GM19023 (cell line): ENCODE measurements at regions not wholly inside any gene's neighbourhood (a gene's known extent, or its start where the extent isn't known, plus 50 kb on each side); places are given as distances from the start of the nearest gene placed in this dataset.

Experiments used
- ATAC-seq: cut with Tn5 transposase; IDR thresholded peaks from one replicate; pipeline ENCODE4 v1.9.1; 2021; ENCODE audit warnings: mild to moderate bottlenecking, moderate library complexity; ENCODE audit not compliant: unreplicated experiment

DNA sequence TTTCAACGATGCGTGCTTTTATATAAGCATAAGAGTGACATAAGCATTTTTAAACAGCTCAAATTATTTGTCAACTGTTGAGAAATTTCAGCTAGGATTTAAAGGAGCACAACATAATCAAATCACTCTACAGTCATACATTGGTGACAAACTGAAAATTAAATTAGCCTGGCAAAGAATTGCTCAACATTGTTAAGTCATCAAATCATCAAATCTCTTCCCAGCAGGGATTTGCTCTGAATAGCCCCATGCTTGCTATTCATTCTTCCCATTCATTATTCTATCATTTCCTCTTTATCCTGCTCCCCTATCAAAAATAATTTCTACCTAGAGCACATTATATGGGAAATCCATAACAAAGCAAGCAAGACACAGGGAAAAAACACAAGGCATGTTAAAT lies 198.7 kb upstream of the LUZP2 start:
- ATAC-seq = no peak

DNA sequence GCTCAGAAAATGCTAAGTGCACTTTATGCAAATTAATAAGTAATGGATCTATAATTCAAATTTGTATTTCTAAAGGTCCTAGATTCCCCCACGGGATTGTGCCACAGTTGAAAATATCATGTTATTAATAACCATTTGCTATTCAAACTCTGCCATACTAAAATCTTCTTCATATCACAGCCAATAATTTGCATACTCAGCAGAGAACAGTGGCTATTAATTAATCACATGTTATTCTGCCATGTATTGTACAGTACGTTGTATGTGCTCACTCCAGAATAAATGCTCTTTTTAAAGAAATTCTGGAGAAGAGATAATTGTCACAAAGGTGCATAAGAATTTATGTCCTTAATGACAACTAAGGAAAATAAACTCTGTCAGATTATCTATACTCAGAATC lies 184.9 kb upstream of the LUZP2 start:
- no peak for ATAC-seq

DNA sequence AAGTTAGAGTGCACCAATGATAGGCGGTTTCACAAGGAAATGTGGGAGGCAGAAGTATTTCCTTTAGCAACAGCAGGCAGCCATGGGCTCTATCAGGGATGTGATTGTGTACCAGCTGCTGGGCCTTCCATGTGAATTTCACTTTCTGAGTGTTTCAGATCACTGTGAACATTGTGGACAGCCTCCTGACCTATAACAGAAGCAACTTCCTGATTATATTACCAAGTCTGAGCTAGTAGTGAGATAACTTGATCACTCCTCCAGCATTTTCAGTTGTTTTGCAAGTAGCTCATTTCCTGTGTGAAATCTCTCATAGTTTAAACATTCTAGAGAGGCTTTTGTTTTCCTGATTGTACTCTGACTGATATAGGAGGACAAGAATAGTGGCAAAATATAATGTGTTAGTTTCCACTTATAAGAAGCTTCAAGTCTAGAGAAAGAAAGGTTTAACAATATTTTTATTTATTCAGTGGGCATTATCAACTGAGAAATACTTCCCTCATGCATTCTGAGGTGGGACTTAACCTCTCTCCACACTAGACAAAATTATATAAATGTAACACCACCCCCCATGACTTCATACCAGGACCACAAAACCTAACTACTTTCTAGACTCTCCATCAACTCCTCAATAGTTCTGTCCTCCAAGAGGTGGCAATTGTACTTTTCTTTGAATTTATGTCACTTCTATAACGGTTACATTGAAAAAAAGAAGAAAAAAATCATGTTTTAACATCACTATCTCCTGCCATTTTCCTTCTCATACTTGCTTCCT lies 184.2 kb upstream of the LUZP2 start:
- ATAC-seq = no peak

GRCh38 chr11:24321229-24321628 lies 175.6 kb upstream of the LUZP2 start:
- no peak for ATAC-seq

- no peak for ATAC-seq
Measured at GRCh38 chr11:24324211-24324610, 172.6 kb upstream of the LUZP2 start.

DNA sequence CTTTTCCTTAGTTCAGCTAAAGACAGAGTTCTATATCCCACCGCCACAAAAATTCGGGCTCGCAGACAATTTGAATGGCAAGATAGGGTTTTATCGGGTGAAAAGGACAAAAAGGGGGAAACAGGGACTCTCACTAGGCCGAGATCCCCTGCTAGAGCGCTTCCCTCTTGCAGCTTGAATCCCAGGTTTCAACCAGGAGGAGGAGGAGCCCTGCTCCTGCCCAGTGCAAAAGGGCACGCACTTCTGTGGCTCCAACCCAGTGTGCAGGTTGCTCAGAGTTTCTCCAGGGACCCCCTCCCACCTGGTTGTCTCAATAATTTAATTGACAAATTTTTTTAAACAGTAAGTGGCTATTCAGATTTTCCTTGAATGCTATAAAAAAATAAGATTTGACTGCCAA lies 152.6 kb upstream of the LUZP2 start:
- no peak for ATAC-seq

- no peak for ATAC-seq
Measured at GRCh38 chr11:24348908-24349307, 147.9 kb upstream of the LUZP2 start.

- ATAC-seq = no peak
Measured at GRCh38 chr11:24351179-24351578, 145.7 kb upstream of the LUZP2 start.

DNA sequence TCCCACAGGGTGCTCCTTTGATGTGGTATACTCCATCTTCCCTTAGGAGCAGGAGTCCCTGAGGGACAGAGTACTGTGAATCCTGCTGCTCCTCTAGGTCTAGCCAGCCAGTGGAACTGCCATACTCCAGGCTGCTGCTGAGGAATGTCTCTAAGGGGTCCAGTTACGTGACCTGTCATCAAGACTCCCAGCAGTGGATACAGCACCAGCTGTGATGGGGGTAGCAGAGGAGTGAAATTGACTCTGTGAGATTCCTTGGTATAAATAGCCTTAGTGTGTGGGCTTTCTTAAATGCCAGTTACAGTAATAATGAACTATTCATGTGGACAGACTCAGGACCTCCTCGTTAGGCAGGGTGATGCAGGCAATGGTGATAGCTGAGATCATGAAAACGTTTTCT lies 140.4 kb upstream of the LUZP2 start:
- ATAC-seq = no peak

- ATAC-seq = no peak
Measured at GRCh38 chr11:24357620-24358410, 139.0 kb upstream of the LUZP2 start.

GRCh38 chr11:24372491-24372890 lies 124.4 kb upstream of the LUZP2 start:
- no peak for ATAC-seq

- ATAC-seq = no peak
Measured at GRCh38 chr11:24373516-24373915, 123.3 kb upstream of the LUZP2 start.

DNA sequence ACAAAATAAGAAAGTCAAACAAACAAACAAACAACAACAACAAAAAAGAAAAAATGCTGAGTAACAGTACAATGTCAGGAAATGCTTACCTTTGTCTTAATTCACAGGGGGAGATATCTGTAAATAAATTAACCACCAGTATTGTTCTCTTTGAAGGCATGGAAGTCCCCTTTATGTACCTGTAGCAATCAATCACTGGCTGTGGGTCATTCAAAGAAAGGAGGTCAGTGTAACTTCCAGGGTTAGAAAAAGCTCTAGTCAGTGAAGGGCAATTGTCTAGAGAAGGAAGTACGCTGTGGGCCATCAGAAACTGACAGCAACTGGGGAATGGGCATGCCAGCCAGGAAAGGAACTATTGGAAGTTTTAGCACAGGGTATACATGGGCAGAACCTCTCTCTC lies 121.5 kb upstream of the LUZP2 start:
- ATAC-seq = no peak

- no peak for ATAC-seq
Measured at GRCh38 chr11:24375931-24376330, 120.9 kb upstream of the LUZP2 start.

GRCh38 chr11:24383137-24383536 lies 113.7 kb upstream of the LUZP2 start:
- ATAC-seq = no peak

- ATAC-seq = no peak
Measured at GRCh38 chr11:24384240-24384639, 112.6 kb upstream of the LUZP2 start.

DNA sequence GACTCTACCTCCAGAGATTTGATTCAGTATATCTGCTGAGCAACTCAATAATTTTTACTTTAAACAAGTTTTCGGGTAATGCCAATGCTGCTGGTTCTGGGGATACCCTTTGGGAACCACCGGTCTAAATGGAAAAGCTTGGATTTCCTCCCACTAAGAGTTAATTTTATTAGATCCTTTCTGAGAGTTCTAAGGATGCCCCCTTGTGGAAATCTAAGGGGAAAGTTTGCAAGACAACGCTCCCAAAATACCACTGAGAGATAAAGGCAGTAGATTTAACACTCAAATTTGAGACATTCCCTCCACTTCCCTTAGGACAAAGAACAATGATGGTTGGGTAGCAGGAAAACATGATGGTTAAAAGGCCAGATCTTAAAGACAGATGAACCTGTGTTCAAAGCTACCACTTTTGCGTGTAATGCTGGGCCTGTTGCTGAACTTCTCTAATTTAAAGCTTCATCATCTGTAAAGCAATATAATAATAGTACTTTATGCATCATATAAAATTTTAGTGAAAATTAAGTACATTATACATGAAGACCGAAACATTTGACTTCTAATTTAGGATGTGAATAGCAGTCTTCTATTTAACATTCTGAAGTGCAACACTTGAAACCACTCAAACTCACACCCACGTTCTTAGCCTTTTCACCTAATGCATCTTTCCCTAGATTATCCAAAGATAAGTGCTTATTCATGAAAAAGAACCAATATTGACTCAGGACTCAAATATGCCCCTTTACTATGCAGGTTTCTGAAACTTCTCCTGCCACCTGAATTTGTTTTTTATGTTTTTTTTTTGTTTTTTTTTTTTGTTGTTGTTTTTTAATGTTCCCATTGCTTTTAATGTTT lies 110.1 kb upstream of the LUZP2 start:
- ATAC-seq = no peak

- no peak for ATAC-seq
Measured at GRCh38 chr11:24389575-24389974, 107.3 kb upstream of the LUZP2 start.

DNA sequence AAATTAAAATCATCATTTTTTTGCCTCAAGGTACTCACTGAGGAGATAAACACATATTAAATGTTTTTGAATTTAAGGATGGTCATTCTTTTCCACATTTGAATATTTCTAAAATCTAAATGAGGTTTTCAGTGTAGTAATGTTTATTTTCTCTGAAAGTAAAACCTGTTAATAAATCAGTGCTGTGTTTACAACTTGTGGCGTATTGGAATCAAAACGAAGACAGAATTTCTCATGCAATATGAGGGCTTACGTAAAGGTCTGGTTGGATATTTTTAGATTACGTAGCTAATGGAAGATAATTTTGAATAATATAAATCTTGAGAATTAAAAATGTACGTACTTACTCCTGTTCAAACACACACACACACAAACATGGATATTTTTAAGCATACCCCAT lies 106.8 kb upstream of the LUZP2 start:
- ATAC-seq = no peak

GRCh38 chr11:24390762-24391161 lies 106.1 kb upstream of the LUZP2 start:
- no peak for ATAC-seq

DNA sequence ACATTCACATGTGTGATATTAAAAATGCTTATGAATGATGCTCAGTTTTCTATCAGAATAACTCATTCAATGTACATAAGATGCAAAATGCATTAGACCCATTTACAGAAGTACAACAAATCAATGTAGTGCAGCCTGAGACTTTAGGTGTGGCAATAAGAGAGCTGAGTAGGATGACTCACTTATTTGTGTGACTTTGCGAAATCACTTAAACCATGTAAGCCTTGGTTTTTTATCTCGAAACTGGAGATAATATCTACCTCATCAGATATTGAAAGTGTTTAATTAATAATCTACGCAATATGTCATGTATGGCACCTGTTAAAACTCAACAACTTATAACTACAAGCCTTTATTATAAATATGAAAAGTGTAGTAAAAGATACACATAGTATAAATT lies 105.7 kb upstream of the LUZP2 start:
- no peak for ATAC-seq
